ENCODE measurements at regions not wholly inside any gene's neighbourhood (a gene's known extent, or its start where the extent isn't known, plus 50 kb on each side); places are given as distances from the start of the nearest gene placed in this dataset.

DNA sequence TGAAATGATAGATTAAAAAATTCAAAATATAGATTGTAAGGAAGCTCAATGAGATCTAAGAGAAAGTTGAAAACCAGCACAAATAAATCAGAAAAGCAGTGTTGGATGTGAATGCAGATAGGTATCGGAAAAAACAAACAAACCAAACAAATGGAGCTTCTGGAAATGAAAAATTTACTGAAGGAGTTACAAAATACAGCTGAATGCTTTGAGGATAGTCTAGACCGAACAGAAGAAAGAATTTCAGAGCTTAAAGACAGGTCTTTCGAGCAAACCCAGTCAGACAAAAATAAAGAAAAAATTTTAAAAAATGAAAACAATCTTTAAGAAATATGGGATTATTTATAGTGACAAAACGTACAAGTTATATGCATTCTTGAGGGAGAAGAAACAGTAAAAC, 146.7 kb downstream of the FAM83B start:
- no peak for DNase-seq
- no peaks in the 10 kb centered on the region for H4K20me1 ChIP-seq (ENCODE audit: insufficient read depth, low read length)
- H3K9ac ChIP-seq (ENCODE audit: insufficient read depth, low read length, poor library complexity, severe bottlenecking), result no peak overlapping the region
- H3K9me3 ChIP-seq (replicated peaks in 1 of 2; ENCODE audit: control insufficient read depth in 1 of 2, insufficient read depth in 1 of 2, low read length in 2 of 2), result peaks cover 0 to 3% of the 10 kb centered on the region in 2 donors
- Mint-ChIP-seq H3K9me3 (peaks cover 1 to 15% (median 5%) of the 10 kb centered on the region in 7 donors), H3K27ac (no peak overlapping the region), H3K36me3 (no peaks in the 10 kb centered on the region), H3K27me3 (ENCODE audit: low read depth in 3 of 3) (no peaks in the 10 kb centered on the region), H3K4me3 (no peak overlapping the region), H3K4me1 (no peaks in the 10 kb centered on the region)
- H3K27ac ChIP-seq (ENCODE audit: low read depth in 1 of 2, low read length in 2 of 2), result no peak overlapping the region
- no CpG with 5 or more reads among the region's 4 CpGs for WGBS (ENCODE audit: insufficient coverage)
- no peaks in the 10 kb centered on the region for H3K4me1 ChIP-seq (ENCODE audit: control insufficient read depth in 1 of 2, insufficient read depth in 2 of 2, low read length in 2 of 2)
- no peaks in the 10 kb centered on the region for H3K27me3 ChIP-seq (ENCODE audit: control insufficient read depth in 2 of 2, insufficient read depth in 2 of 2, low read length in 2 of 2)
- TF ChIP-seq, protein P1, sequence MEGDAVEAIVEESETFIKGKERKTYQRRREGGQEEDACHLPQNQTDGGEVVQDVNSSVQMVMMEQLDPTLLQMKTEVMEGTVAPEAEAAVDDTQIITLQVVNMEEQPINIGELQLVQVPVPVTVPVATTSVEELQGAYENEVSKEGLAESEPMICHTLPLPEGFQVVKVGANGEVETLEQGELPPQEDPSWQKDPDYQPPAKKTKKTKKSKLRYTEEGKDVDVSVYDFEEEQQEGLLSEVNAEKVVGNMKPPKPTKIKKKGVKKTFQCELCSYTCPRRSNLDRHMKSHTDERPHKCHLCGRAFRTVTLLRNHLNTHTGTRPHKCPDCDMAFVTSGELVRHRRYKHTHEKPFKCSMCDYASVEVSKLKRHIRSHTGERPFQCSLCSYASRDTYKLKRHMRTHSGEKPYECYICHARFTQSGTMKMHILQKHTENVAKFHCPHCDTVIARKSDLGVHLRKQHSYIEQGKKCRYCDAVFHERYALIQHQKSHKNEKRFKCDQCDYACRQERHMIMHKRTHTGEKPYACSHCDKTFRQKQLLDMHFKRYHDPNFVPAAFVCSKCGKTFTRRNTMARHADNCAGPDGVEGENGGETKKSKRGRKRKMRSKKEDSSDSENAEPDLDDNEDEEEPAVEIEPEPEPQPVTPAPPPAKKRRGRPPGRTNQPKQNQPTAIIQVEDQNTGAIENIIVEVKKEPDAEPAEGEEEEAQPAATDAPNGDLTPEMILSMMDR (IDR thresholded peaks at IDR 0.05), result no peak
- H3K36me3 ChIP-seq (replicated peaks in 1 of 2; ENCODE audit: control insufficient read depth in 1 of 2, insufficient read depth in 2 of 2, low read length in 2 of 2), result no peaks in the 10 kb centered on the region
- intact Hi-C loops (cut with micrococcal nuclease), result no loop called here
- no peak overlapping the region for H3K4me3 ChIP-seq (replicated peaks in 1 of 3; ENCODE audit: low read depth in 2 of 3, low read length in 3 of 3)
- no peak overlapping the region for H3K4me2 ChIP-seq (replicated peaks; ENCODE audit: extremely low read depth, low read length, poor library complexity, severe bottlenecking)
- H3K79me2 ChIP-seq (ENCODE audit: insufficient read depth, low read length), result no peaks in the 10 kb centered on the region
- no peak overlapping the region for H2AFZ ChIP-seq (ENCODE audit: insufficient read depth, low read depth, low read length, poor library complexity, severe bottlenecking)

DNA sequence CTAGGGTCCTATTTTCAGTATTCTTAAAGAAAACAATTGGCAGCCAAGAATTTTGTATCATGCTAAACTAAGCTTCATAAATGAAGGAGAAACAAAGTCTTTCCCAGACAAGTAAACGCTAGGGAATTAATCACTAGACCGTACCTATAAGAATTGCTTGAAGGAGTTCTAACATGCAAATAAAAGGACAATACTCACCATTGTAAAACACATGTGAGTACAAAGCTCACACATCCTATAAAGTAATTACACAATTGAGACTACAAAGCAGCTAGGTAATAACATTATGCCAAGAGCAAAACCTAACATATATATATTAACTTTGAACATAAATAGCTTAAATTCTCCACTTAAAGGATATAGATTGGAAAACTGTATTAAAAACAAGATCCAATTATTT, 147.4 kb downstream of the FAM83B start:
- WGBS (ENCODE audit: insufficient coverage), result no CpG with 5 or more reads among the region's 2 CpGs
- Mint-ChIP-seq H3K9me3 (peaks cover 1 to 15% (median 5%) of the 10 kb centered on the region in 7 donors), H3K36me3 (no peaks in the 10 kb centered on the region)

More for the DNA sequence above, 147.4 kb downstream of the FAM83B start:
- no peak overlapping the region for H3K9ac ChIP-seq (ENCODE audit: insufficient read depth, low read length, poor library complexity, severe bottlenecking)
- no peaks in the 10 kb centered on the region for H3K79me2 ChIP-seq (ENCODE audit: insufficient read depth, low read length)
- intact Hi-C loops (cut with micrococcal nuclease), result no loop called here
- H3K27me3 ChIP-seq (ENCODE audit: control insufficient read depth in 2 of 2, insufficient read depth in 2 of 2, low read length in 2 of 2), result no peaks in the 10 kb centered on the region
- H3K27ac ChIP-seq (ENCODE audit: low read depth in 1 of 2, low read length in 2 of 2), result no peak overlapping the region
- H3K27me3 Mint-ChIP-seq (ENCODE audit: low read depth in 3 of 3), result no peaks in the 10 kb centered on the region
- no peak overlapping the region for H3K27ac Mint-ChIP-seq
- H2AFZ ChIP-seq (ENCODE audit: insufficient read depth, low read depth, low read length, poor library complexity, severe bottlenecking), result no peak overlapping the region
- no peak overlapping the region for H3K4me3 Mint-ChIP-seq
- H3K9me3 ChIP-seq (replicated peaks in 1 of 2; ENCODE audit: control insufficient read depth in 1 of 2, insufficient read depth in 1 of 2, low read length in 2 of 2), result peaks cover 0 to 3% of the 10 kb centered on the region in 2 donors
- H3K4me3 ChIP-seq (replicated peaks in 1 of 3; ENCODE audit: low read depth in 2 of 3, low read length in 3 of 3), result no peak overlapping the region
- no peaks in the 10 kb centered on the region for H3K4me1 Mint-ChIP-seq
- H3K4me2 ChIP-seq (replicated peaks; ENCODE audit: extremely low read depth, low read length, poor library complexity, severe bottlenecking), result no peak overlapping the region
- TF ChIP-seq, protein P1 (IDR thresholded peaks at IDR 0.05), result no peak
- H3K4me1 ChIP-seq (ENCODE audit: control insufficient read depth in 1 of 2, insufficient read depth in 2 of 2, low read length in 2 of 2), result no peaks in the 10 kb centered on the region
- DNase-seq, result no peak
- no peaks in the 10 kb centered on the region for H3K36me3 ChIP-seq (replicated peaks in 1 of 2; ENCODE audit: control insufficient read depth in 1 of 2, insufficient read depth in 2 of 2, low read length in 2 of 2)
- no peaks in the 10 kb centered on the region for H4K20me1 ChIP-seq (ENCODE audit: insufficient read depth, low read length)
